HepG2 (cell line): ENCODE measurements at regions not wholly inside any gene's neighbourhood (a gene's known extent, or its start where the extent isn't known, plus 50 kb on each side); places are given as distances from the start of the nearest gene placed in this dataset.

Experiments
- CEBPG ChIP-seq: IDR thresholded peaks from 2 replicates; pipeline ENCODE4 v1.6.1; 2016
- DR1 ChIP-seq: sonication (generic); formaldehyde crosslinking; IDR thresholded peaks from 2 replicates; pipeline ENCODE4 v1.8.0; 2021; ENCODE audit warnings: mild to moderate bottlenecking, missing genetic modification reagents, inconsistent platforms
- ELF1 ChIP-seq: sonication (generic); formaldehyde crosslinking; IDR thresholded peaks from 2 replicates; pipeline ENCODE4 v1.4.0; 2020; ENCODE audit warnings: missing genetic modification reagents
- FOXM1 ChIP-seq: sonication (generic); formaldehyde crosslinking; IDR thresholded peaks from 2 replicates; pipeline ENCODE4 v1.5.0; 2020; ENCODE audit warnings: missing genetic modification reagents
- HNRNPL ChIP-seq: fragments of 200-400 bp; formaldehyde crosslinking; IDR thresholded peaks from 2 replicates; pipeline ENCODE4 v1.6.1; 2017; ENCODE audit warnings: mild to moderate bottlenecking, low read depth, low read length
- KDM2A ChIP-seq: sonication (generic); formaldehyde crosslinking; IDR thresholded peaks from 2 replicates; pipeline ENCODE4 v1.4.0; 2020; ENCODE audit warnings: low read depth, missing genetic modification reagents, borderline replicate concordance
- KDM4B ChIP-seq: sonication (generic); formaldehyde crosslinking; IDR thresholded peaks from 2 replicates; pipeline ENCODE4 v1.4.0; 2020; ENCODE audit warnings: missing genetic modification reagents
- PCBP1 ChIP-seq: fragments of 200-400 bp; formaldehyde crosslinking; IDR thresholded peaks from 2 replicates; pipeline ENCODE4 v1.6.1; 2017; ENCODE audit warnings: mild to moderate bottlenecking, low read depth, low read length, borderline replicate concordance
- PHF21A ChIP-seq: sonication (generic); formaldehyde crosslinking; IDR thresholded peaks from 2 replicates; pipeline ENCODE4 v1.5.0; 2020; ENCODE audit warnings: mild to moderate bottlenecking, missing genetic modification reagents
- PHF8 ChIP-seq: sonication (generic); formaldehyde crosslinking; IDR thresholded peaks from 2 replicates; pipeline ENCODE4 v1.5.0; 2020; ENCODE audit warnings: missing genetic modification reagents
- RCOR2 ChIP-seq: IDR thresholded peaks from 2 replicates; pipeline ENCODE4 v1.6.1; 2016; ENCODE audit warnings: missing biosample characterization, missing genetic modification reagents
- SALL2 ChIP-seq: sonication (generic); formaldehyde crosslinking; IDR thresholded peaks from 2 replicates; pipeline ENCODE4 v1.8.1; 2023; ENCODE audit warnings: mild to moderate bottlenecking, missing genetic modification reagents, inconsistent platforms
- SETDB1 ChIP-seq: sonication (generic); formaldehyde crosslinking; IDR thresholded peaks from 2 replicates; pipeline ENCODE4 v1.5.1; 2020; ENCODE audit warnings: missing genetic modification reagents, mild to moderate bottlenecking, borderline replicate concordance
- YEATS4 ChIP-seq: sonication (generic); formaldehyde crosslinking; IDR thresholded peaks from 2 replicates; pipeline ENCODE4 v1.4.0; 2020; ENCODE audit warnings: missing genetic modification reagents, borderline replicate concordance
- ZBTB42 ChIP-seq: sonication (generic); formaldehyde crosslinking; IDR thresholded peaks from 2 replicates; pipeline ENCODE4 v1.5.0; 2020; ENCODE audit warnings: mild to moderate bottlenecking, missing genetic modification reagents
- ZFP36L1 ChIP-seq: sonication (generic); formaldehyde crosslinking; IDR thresholded peaks from 2 replicates; pipeline ENCODE4 v1.8.0; 2022; ENCODE audit warnings: mild to moderate bottlenecking, missing genetic modification reagents, moderate library complexity
- ZNF235 ChIP-seq: sonication (generic); formaldehyde crosslinking; IDR thresholded peaks from 2 replicates; pipeline ENCODE4 v1.8.1; 2023; ENCODE audit warnings: mild to moderate bottlenecking, missing genetic modification reagents, borderline replicate concordance
- ZNF317 ChIP-seq: sonication (generic); formaldehyde crosslinking; IDR thresholded peaks from 2 replicates; pipeline ENCODE4 v1.5.0; 2020; ENCODE audit warnings: mild to moderate bottlenecking, missing genetic modification reagents
- TF ChIP-seq, protein P1 (sequence below): sonication (generic); formaldehyde crosslinking; IDR thresholded peaks from 2 replicates; pipeline ENCODE4 v1.4.0; 2020; ENCODE audit warnings: missing genetic modification reagents, mild to moderate bottlenecking, borderline replicate concordance
- TF ChIP-seq, protein P2 (sequence below): IDR thresholded peaks from 2 replicates; pipeline ENCODE4 v1.6.1; 2016; ENCODE audit warnings: control low read depth
- TF ChIP-seq, protein P3 (sequence below): IDR thresholded peaks from 2 replicates; pipeline ENCODE4 v1.4.0; 2020; ENCODE audit warnings: mild to moderate bottlenecking, missing genetic modification reagents
- TF ChIP-seq, protein P4 (sequence below): IDR thresholded peaks from 2 replicates; pipeline ENCODE4 v1.6.1; 2012; ENCODE audit warnings: inconsistent platforms
- TF ChIP-seq, protein P5 (sequence below): sonication (generic); formaldehyde crosslinking; conservative IDR thresholded peaks from 2 replicates; pipeline ENCODE4 v1.8.0; 2022; ENCODE audit warnings: low read depth, missing genetic modification reagents

DNA sequence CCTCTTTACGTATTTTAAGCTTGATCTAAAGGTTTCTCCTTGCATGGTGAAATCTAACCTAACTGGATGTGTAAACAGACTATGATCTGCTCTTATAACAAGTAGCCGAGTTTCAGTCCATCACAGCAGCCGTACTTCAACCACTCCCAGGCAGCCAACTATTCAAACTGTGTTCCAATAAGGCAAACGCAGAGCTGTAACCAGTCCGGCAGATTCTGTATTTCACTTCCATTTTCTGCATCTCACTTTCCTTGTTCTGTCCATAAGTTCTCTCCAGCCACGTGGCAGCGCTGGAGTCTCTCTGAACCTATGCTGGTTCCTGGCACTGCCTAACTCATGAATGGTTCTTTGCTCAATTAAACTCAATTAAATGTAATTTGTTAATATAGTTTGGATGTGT lies 132.6 kb downstream of the FHDC1 start (continued):
- 0 out of 2 replicates have a peak, but pooled peaks have one; percentile 5 for TF ChIP-seq CEBPG (CRISPR knock-in tag)
- TF ChIP-seq FOXM1: no peak
- no peak for TF ChIP-seq ZNF317 (CRISPR knock-in tag)
- no peak for TF ChIP-seq KDM2A (CRISPR knock-in tag)
- TF ChIP-seq SETDB1 (CRISPR knock-in tag): no peak
- TF ChIP-seq RCOR2 (CRISPR knock-in tag): 0 out of 2 replicates have a peak, but pooled peaks have one; percentile 13
- no peak for TF ChIP-seq ZNF235 (CRISPR knock-in tag)
- TF ChIP-seq PHF21A: no peak
- TF ChIP-seq PHF8 (CRISPR knock-in tag): 0 out of 2 replicates have a peak, but pooled peaks have one; percentile 29
- TF ChIP-seq, protein P1, sequence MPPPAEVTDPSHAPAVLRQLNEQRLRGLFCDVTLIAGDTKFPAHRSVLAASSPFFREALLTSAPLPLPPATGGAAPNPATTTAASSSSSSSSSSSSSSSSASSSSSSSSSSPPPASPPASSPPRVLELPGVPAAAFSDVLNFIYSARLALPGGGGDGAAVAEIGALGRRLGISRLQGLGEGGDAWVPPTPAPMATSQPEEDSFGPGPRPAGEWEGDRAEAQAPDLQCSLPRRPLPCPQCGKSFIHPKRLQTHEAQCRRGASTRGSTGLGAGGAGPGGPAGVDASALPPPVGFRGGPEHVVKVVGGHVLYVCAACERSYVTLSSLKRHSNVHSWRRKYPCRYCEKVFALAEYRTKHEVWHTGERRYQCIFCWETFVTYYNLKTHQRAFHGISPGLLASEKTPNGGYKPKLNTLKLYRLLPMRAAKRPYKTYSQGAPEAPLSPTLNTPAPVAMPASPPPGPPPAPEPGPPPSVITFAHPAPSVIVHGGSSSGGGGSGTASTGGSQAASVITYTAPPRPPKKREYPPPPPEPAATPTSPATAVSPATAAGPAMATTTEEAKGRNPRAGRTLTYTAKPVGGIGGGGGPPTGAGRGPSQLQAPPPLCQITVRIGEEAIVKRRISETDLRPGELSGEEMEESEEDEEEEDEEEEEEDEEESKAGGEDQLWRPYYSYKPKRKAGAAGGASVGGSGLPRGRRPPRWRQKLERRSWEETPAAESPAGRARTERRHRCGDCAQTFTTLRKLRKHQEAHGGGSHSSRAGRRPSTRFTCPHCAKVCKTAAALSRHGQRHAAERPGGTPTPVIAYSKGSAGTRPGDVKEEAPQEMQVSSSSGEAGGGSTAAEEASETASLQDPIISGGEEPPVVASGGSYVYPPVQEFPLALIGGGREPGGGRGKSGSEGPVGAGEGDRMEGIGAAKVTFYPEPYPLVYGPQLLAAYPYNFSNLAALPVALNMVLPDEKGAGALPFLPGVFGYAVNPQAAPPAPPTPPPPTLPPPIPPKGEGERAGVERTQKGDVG (CRISPR knock-in tag): no peak
- TF ChIP-seq, protein P2, sequence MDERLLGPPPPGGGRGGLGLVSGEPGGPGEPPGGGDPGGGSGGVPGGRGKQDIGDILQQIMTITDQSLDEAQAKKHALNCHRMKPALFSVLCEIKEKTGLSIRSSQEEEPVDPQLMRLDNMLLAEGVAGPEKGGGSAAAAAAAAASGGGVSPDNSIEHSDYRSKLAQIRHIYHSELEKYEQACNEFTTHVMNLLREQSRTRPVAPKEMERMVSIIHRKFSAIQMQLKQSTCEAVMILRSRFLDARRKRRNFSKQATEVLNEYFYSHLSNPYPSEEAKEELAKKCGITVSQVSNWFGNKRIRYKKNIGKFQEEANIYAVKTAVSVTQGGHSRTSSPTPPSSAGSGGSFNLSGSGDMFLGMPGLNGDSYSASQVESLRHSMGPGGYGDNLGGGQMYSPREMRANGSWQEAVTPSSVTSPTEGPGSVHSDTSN (CRISPR knock-in tag): no peak
- TF ChIP-seq ELF1: no peak
- no peak for TF ChIP-seq ZFP36L1 (CRISPR knock-in tag)
- no peak for TF ChIP-seq DR1 (CRISPR knock-in tag)
- TF ChIP-seq YEATS4 (CRISPR knock-in tag): peak; percentile 24; the same call in 1 of the 2 replicates
- no peak for TF ChIP-seq PCBP1
- TF ChIP-seq, protein P3, sequence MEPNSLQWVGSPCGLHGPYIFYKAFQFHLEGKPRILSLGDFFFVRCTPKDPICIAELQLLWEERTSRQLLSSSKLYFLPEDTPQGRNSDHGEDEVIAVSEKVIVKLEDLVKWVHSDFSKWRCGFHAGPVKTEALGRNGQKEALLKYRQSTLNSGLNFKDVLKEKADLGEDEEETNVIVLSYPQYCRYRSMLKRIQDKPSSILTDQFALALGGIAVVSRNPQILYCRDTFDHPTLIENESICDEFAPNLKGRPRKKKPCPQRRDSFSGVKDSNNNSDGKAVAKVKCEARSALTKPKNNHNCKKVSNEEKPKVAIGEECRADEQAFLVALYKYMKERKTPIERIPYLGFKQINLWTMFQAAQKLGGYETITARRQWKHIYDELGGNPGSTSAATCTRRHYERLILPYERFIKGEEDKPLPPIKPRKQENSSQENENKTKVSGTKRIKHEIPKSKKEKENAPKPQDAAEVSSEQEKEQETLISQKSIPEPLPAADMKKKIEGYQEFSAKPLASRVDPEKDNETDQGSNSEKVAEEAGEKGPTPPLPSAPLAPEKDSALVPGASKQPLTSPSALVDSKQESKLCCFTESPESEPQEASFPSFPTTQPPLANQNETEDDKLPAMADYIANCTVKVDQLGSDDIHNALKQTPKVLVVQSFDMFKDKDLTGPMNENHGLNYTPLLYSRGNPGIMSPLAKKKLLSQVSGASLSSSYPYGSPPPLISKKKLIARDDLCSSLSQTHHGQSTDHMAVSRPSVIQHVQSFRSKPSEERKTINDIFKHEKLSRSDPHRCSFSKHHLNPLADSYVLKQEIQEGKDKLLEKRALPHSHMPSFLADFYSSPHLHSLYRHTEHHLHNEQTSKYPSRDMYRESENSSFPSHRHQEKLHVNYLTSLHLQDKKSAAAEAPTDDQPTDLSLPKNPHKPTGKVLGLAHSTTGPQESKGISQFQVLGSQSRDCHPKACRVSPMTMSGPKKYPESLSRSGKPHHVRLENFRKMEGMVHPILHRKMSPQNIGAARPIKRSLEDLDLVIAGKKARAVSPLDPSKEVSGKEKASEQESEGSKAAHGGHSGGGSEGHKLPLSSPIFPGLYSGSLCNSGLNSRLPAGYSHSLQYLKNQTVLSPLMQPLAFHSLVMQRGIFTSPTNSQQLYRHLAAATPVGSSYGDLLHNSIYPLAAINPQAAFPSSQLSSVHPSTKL: no peak
- TF ChIP-seq, protein P4, sequence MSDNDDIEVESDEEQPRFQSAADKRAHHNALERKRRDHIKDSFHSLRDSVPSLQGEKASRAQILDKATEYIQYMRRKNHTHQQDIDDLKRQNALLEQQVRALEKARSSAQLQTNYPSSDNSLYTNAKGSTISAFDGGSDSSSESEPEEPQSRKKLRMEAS: peak; percentile 73
- no peak for TF ChIP-seq HNRNPL
- TF ChIP-seq, protein P5, sequence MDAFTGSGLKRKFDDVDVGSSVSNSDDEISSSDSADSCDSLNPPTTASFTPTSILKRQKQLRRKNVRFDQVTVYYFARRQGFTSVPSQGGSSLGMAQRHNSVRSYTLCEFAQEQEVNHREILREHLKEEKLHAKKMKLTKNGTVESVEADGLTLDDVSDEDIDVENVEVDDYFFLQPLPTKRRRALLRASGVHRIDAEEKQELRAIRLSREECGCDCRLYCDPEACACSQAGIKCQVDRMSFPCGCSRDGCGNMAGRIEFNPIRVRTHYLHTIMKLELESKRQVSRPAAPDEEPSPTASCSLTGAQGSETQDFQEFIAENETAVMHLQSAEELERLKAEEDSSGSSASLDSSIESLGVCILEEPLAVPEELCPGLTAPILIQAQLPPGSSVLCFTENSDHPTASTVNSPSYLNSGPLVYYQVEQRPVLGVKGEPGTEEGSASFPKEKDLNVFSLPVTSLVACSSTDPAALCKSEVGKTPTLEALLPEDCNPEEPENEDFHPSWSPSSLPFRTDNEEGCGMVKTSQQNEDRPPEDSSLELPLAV: no peak
- TF ChIP-seq SALL2 (CRISPR knock-in tag): no peak
- no peak for TF ChIP-seq KDM4B (CRISPR knock-in tag)
- no peak for TF ChIP-seq ZBTB42 (CRISPR knock-in tag)
